ENCODE measurements at regions not wholly inside any gene's neighbourhood (a gene's known extent, or its start where the extent isn't known, plus 50 kb on each side); places are given as distances from the start of the nearest gene placed in this dataset.

DNA sequence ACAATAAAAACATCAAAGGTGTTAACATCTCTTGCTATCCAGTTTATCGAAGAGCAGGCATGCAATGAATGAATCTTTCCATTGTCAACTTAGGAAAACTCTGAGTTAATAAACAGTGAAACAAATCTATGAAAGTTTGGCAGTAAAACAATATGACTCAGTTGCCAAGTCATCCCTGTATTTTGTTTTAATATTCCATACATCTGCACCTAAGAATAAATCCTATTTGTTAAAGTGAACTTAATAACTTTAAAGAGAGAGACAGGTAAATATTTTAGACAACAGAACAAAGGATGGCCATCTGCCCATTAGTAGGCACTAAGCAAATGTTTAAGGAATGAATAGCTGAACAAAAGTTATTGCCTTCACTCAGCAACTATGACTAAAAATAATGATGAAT, 700.5 kb upstream of the CELF2 start:
- TF ChIP-seq, protein P1, sequence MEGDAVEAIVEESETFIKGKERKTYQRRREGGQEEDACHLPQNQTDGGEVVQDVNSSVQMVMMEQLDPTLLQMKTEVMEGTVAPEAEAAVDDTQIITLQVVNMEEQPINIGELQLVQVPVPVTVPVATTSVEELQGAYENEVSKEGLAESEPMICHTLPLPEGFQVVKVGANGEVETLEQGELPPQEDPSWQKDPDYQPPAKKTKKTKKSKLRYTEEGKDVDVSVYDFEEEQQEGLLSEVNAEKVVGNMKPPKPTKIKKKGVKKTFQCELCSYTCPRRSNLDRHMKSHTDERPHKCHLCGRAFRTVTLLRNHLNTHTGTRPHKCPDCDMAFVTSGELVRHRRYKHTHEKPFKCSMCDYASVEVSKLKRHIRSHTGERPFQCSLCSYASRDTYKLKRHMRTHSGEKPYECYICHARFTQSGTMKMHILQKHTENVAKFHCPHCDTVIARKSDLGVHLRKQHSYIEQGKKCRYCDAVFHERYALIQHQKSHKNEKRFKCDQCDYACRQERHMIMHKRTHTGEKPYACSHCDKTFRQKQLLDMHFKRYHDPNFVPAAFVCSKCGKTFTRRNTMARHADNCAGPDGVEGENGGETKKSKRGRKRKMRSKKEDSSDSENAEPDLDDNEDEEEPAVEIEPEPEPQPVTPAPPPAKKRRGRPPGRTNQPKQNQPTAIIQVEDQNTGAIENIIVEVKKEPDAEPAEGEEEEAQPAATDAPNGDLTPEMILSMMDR (IDR thresholded peaks at IDR 0.05; ENCODE audit: insufficient read depth, low read depth, low read length): no peak
- no peak overlapping the region for H3K4me3 ChIP-seq (ENCODE audit: low read depth, low read length)
- DNase-seq (ENCODE audit: low read depth): no peak

DNA sequence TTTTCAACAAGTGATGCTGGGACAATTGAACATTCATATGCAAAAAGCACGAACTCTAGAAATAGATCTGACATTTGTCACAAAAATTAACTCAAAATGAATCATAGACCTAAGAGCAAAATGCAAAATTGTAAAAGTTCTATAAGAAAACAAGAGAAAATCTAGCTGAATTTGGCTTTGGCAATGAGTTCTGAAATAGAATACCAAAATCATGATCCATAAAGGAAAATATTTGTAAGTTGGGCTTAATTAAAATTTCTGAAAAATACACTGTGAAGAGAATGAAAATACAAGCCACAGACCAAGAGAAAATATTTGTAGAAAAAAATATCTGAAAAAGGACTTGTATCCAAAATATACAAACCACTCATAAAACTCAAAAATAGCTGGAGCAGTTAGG, 698.8 kb upstream of the CELF2 start:
- TF ChIP-seq, protein P1 (IDR thresholded peaks at IDR 0.05; ENCODE audit: insufficient read depth, low read depth, low read length): no peak
- no peak overlapping the region for H3K4me3 ChIP-seq (ENCODE audit: low read depth, low read length)
- no peak for DNase-seq (ENCODE audit: low read depth)

DNA sequence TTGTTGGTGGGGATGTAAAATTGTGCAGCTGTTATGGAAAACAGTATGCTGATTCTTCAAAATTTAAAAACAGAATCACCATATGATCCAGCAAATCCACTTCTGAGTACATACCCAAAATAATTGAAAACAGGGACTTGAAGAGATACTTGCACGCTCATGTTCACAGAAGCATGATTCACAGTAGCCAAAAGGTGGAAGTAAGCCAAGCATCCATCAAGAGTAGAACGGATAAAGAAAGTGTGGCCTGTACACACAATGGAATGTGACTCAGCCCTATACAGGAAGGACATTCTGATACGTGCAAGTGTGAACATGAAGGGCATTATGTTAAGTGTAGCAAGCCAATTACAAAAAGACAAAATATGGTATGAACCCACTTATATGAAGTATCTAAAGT, 696.7 kb upstream of the CELF2 start:
- no peak for DNase-seq (ENCODE audit: low read depth)
- H3K4me3 ChIP-seq (ENCODE audit: low read depth, low read length): no peak overlapping the region
- TF ChIP-seq, protein P1 (IDR thresholded peaks at IDR 0.05; ENCODE audit: insufficient read depth, low read depth, low read length): no peak

DNA sequence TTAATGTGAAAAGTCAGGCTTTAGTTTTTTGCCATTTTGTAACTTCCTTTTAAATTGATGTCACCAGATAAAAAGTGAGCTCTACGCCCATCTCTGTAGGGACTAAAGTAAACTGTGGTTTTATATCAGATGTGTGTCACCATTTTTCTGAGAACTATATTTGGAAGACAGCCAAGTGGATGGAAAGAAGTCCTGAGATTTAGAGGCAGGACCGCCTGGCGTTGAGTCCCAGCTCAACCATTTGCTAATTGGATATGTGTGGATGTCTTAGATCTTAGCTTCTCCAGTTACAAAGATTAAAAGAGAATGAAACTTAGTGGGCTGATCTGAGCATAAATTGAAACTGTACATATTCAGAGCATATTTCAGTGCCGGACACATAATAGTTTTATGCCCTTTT, 691.6 kb upstream of the CELF2 start:
- TF ChIP-seq, protein P1 (IDR thresholded peaks at IDR 0.05; ENCODE audit: insufficient read depth, low read depth, low read length): no peak
- DNase-seq (ENCODE audit: low read depth): no peak
- no peak overlapping the region for H3K4me3 ChIP-seq (ENCODE audit: low read depth, low read length)

DNA sequence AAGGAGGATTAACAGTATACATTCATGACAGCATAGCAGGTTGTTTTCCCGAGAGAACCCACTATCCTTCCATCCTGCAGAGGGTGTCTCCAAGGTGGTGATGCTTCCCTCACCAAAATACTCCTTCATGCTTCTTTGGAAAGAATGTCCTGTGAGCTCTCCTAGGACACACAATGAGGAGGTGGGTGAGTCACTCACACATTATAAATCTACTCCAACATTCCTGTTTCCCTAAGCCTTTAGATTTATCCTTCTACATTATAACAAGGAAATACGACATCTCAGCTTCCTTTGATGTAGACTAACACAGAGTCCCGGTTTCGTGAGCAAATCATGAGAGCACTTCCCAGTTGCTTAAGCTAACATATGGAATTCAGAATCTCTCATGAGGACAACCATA, 689.7 kb upstream of the CELF2 start:
- no peak for DNase-seq (ENCODE audit: low read depth)
- H3K4me3 ChIP-seq (ENCODE audit: low read depth, low read length): no peak overlapping the region
- TF ChIP-seq, protein P1 (IDR thresholded peaks at IDR 0.05; ENCODE audit: insufficient read depth, low read depth, low read length): no peak

DNA sequence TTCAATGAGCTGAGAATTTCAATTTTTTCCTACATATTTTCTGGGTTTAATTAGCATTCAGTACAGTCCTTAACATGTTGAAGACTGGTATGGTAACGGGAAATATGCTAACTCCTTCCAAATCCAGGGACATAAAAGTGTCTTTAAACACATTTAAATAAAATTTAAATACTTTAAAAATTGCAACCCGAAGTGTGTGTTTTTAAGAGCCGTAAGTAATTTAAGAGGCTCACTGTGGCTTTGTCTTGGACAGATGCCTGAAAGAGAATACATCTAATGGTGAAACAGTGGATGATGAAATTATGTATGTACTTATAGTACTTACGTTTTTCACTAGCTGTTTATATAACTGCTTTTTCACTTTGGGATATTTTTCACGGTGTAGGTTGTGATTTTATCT, 687.3 kb upstream of the CELF2 start:
- TF ChIP-seq, protein P1 (IDR thresholded peaks at IDR 0.05; ENCODE audit: insufficient read depth, low read depth, low read length): no peak
- DNase-seq (ENCODE audit: low read depth): peak; percentile 85
- no peak overlapping the region for H3K4me3 ChIP-seq (ENCODE audit: low read depth, low read length)

DNA sequence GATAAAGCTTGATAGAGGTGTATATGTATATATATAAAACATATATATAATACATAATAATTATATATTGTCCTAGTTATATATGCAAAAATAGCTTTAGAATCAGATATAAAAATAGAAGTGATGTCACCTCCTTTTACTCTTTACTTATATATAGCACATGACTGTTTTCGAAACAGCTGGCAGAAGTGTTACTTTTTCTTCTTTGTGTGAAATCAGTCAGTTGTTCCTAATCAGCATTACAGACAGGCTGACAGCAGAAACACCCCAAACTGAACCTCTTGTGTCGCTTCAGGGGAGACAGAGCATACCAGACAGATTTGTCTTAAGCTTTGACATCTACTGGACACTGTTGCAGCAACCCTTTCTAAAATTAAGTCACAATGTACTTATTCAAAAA, 684.9 kb upstream of the CELF2 start:
- no peak for DNase-seq (ENCODE audit: low read depth)
- H3K4me3 ChIP-seq (ENCODE audit: low read depth, low read length): no peak overlapping the region
- TF ChIP-seq, protein P1 (IDR thresholded peaks at IDR 0.05; ENCODE audit: insufficient read depth, low read depth, low read length): no peak
